H1 (cell line): ENCODE measurements at regions not wholly inside any gene's neighbourhood (a gene's known extent, or its start where the extent isn't known, plus 50 kb on each side); places are given as distances from the start of the nearest gene placed in this dataset.

ENCODE experiments used
- CTCF ChIP-seq, 3 experiments: IDR thresholded peaks; 1 replicate in 2 of 3; 2 replicates in 1 of 3; pipeline versions ENCODE4 v1.5.1 to v1.6.1; 2011; ENCODE audit warnings: low read length in 3 of 3, mild to moderate bottlenecking in 3 of 3, inconsistent platforms in 2 of 3, low read depth in 1 of 3, moderate library complexity in 1 of 3; ENCODE audit not compliant: insufficient read depth in 1 of 3; ENCODE audit errors: control extremely low read depth in 1 of 3
- HDAC2 ChIP-seq, 2 experiments: fragments of 300-600 bp in 1 of 2; sonication (generic) in 1 of 2; IDR thresholded peaks; 2 replicates each; pipeline ENCODE4 v1.6.1; 2011 to 2012; ENCODE audit warnings: low read depth in 2 of 2, low read length in 2 of 2, mild to moderate bottlenecking in 2 of 2, moderate library complexity in 2 of 2, borderline replicate concordance in 1 of 2, inconsistent platforms in 1 of 2
- POLR2A ChIP-seq, 2 experiments: IDR thresholded peaks; 1 replicate in 1 of 2; 2 replicates in 1 of 2; pipeline ENCODE4 v1.6.1; 2011; ENCODE audit warnings: low read depth in 2 of 2, low read length in 2 of 2, mild to moderate bottlenecking in 2 of 2; ENCODE audit errors: control extremely low read depth in 1 of 2
- POLR2AphosphoS5 ChIP-seq: IDR thresholded peaks from 2 replicates; pipeline ENCODE4 v1.6.1; 2011; ENCODE audit warnings: low read depth, low read length
- RAD21 ChIP-seq, 2 experiments: IDR thresholded peaks in 1 of 2; conservative IDR thresholded peaks in 1 of 2; 2 replicates each; pipeline ENCODE4 v1.6.1; 2011; ENCODE audit warnings: low read depth in 2 of 2, low read length in 2 of 2, improper control_type of control experiment in 1 of 2, inconsistent platforms in 1 of 2, mild to moderate bottlenecking in 1 of 2, moderate library complexity in 1 of 2
- SIRT6 ChIP-seq: IDR thresholded peaks from one replicate; pipeline ENCODE4 v1.7.1; 2012; ENCODE audit warnings: low read length, inconsistent platforms
- SRF ChIP-seq: IDR thresholded peaks from 2 replicates; pipeline ENCODE4 v1.6.1; 2011; ENCODE audit warnings: mild to moderate bottlenecking, low read depth, low read length, moderate library complexity

- TF ChIP-seq SIRT6 (no peak), POLR2AphosphoS5 (no peak), CTCF (IDR thresholded peaks at IDR 0.05; ENCODE audit: control extremely low read depth in 1 of 3, insufficient read depth in 1 of 3, low read depth in 1 of 3, low read length in 3 of 3) (no peak), SRF (no peak), POLR2A (IDR thresholded peaks at IDR 0.05; ENCODE audit: control extremely low read depth in 1 of 2, low read depth in 2 of 2, low read length in 2 of 2) (no peak), RAD21 (IDR thresholded peaks at IDR 0.05 in 1 of 2, conservative IDR thresholded peaks at IDR 0.05 in 1 of 2; ENCODE audit: low read depth in 2 of 2, low read length in 2 of 2) (no peak), HDAC2 (IDR thresholded peaks at IDR 0.05; ENCODE audit: borderline replicate concordance in 1 of 2, low read depth in 2 of 2, low read length in 2 of 2) (no peak)
These were observed 230.5 kb upstream of the EGLN3 start for GRCh38 chr14:34181338-34181737.
